K562 (cell line): ENCODE measurements at regions not wholly inside any gene's neighbourhood (a gene's known extent, or its start where the extent isn't known, plus 50 kb on each side); places are given as distances from the start of the nearest gene placed in this dataset.

Experiments used
- ATAC-seq: fragments of 200-7000 bp; cut with Tn5 transposase; 3 replicates; pipeline ENCODE4 v1.9.1; 2020; ENCODE audit warnings: moderate library complexity
- BruUV-seq: library from RNA; stranded (reverse); fragments of 400-500 nt; replicated peaks from 2 replicates; lab custom pipeline; 2021; lab: Mats Ljungman, UMichigan
- CTCF ChIA-PET: fragments of 300-600 bp; formaldehyde crosslinking; extraction: SDS; loops from one replicate; lab custom pipeline; 2021; ENCODE audit warnings: low intra/inter-chr PET ratio; lab: Yijun Ruan, JAX
- POLR2A ChIA-PET: fragments of 300-600, 350-650 bp; sonication (Branson Sonifier 250); formaldehyde crosslinking; extraction: SDS; loops from one replicate; lab custom pipeline; 2021; ENCODE audit warnings: antibody characterized with exemption, inconsistent platforms; lab: Yijun Ruan, JAX
- DNase-seq, 4 experiments: peaks; one replicate each; pipeline versions ENCODE4 v3.0.0 to v3.0.0-alpha.2; 2011 to 2018; ENCODE audit warnings: low spot score in 3 of 4, mixed read lengths in 3 of 4; ENCODE audit errors: extremely low read depth in 1 of 4
- FAIRE-seq: peaks from 2 replicates; lab custom pipeline; 2011; peaks lifted over from hg19 to GRCh38; lab: Jason Lieb, UNC
- H2AFZ ChIP-seq: 2 replicates; pipeline ENCODE4 v1.6.0; 2011; ENCODE audit warnings: low read depth, low read length, control low read depth, inconsistent platforms
- H3K27ac ChIP-seq: fragments of 200-600 bp; 3 replicates; pipeline ENCODE4 v1.8.0; 2011; ENCODE audit warnings: low read depth, mild to moderate bottlenecking, control low read depth, inconsistent platforms, low read length, moderate library complexity, mixed read lengths; ENCODE audit errors: extremely low read depth
- H3K27me3 ChIP-seq, 2 experiments: fragments of 300-600 bp in 1 of 2; 2 replicates in 1 of 2; 3 replicates in 1 of 2; pipeline versions ENCODE4 v1.6.0 to v1.8.0; 2011; ENCODE audit warnings: inconsistent platforms in 2 of 2, low read length in 2 of 2, mild to moderate bottlenecking in 1 of 2, mixed read lengths in 1 of 2, moderate library complexity in 1 of 2; ENCODE audit not compliant: control insufficient read depth in 2 of 2, insufficient read depth in 2 of 2
- H3K36me3 ChIP-seq: fragments of 300-600 bp; 3 replicates; pipeline ENCODE4 v1.8.0; 2011; ENCODE audit warnings: mild to moderate bottlenecking, low read length, inconsistent platforms; ENCODE audit not compliant: control insufficient read depth, insufficient read depth
- H3K4me1 ChIP-seq, 2 experiments: fragments of 200-600 bp in 1 of 2; replicated peaks in 1 of 2; 2 replicates in 1 of 2; 3 replicates in 1 of 2; pipeline versions ENCODE4 v1.5.1 to v1.8.0; 2011; ENCODE audit warnings: inconsistent platforms in 2 of 2, low read length in 2 of 2, mild to moderate bottlenecking in 1 of 2, mixed read lengths in 1 of 2, moderate library complexity in 1 of 2; ENCODE audit not compliant: control insufficient read depth in 2 of 2, insufficient read depth in 2 of 2
- H3K4me2 ChIP-seq: 2 replicates; pipeline ENCODE4 v1.6.1; 2011; ENCODE audit warnings: low read length, control low read depth, inconsistent platforms, mixed read lengths; ENCODE audit not compliant: insufficient read depth
- H3K4me3 ChIP-seq: fragments of 200-600 bp; sonication (generic), shearing (Covaris generic); 2 replicates; pipeline ENCODE4 v1.5.1; 2016; ENCODE audit warnings: control low read depth, inconsistent platforms
- H3K79me2 ChIP-seq: fragments of 200-600 bp; 3 replicates; pipeline ENCODE4 v1.8.0; 2011; ENCODE audit warnings: low read length, inconsistent platforms; ENCODE audit not compliant: control insufficient read depth, insufficient read depth
- H3K9ac ChIP-seq, 2 experiments: 2 replicates each; pipeline versions ENCODE4 v1.6.0 to v1.6.1; 2011; ENCODE audit warnings: low read depth in 2 of 2, low read length in 2 of 2, control low read depth in 1 of 2, inconsistent platforms in 1 of 2, mild to moderate bottlenecking in 1 of 2, mixed read lengths in 1 of 2; ENCODE audit not compliant: insufficient read depth in 1 of 2
- H3K9me1 ChIP-seq: one replicate; pipeline ENCODE4 v1.6.0; 2011; ENCODE audit warnings: inconsistent platforms, mild to moderate bottlenecking, low read length, moderate library complexity; ENCODE audit not compliant: control insufficient read depth, insufficient read depth
- H3K9me3 ChIP-seq: replicated peaks from 2 replicates; pipeline ENCODE4 v1.5.1; 2011; ENCODE audit warnings: low read depth, low read length, inconsistent platforms; ENCODE audit not compliant: control insufficient read depth, insufficient read depth
- H4K20me1 ChIP-seq: replicated peaks from 2 replicates; pipeline ENCODE4 v1.6.1; 2011; ENCODE audit warnings: low read length, inconsistent platforms, mixed read lengths; ENCODE audit not compliant: control insufficient read depth, insufficient read depth
- JUNB ChIP-seq: fragments of 450-650 bp; formaldehyde crosslinking; conservative IDR thresholded peaks from 2 replicates; pipeline ENCODE4 v1.4.0; 2020; ENCODE audit warnings: mild to moderate bottlenecking
- SMARCA5 ChIP-seq: fragments of 450-650 bp; IDR thresholded peaks from 2 replicates; pipeline ENCODE4 v1.6.1; 2016
- SP2 ChIP-seq: IDR thresholded peaks from 2 replicates; pipeline ENCODE4 v1.6.1; 2011; ENCODE audit warnings: mild to moderate bottlenecking, low read depth, low read length, moderate library complexity; ENCODE audit not compliant: poor library complexity, severe bottlenecking; ENCODE audit errors: extremely low read depth
- XRCC3 ChIP-seq: fragments of 450-650 bp; IDR thresholded peaks from 2 replicates; pipeline ENCODE4 v1.6.1; 2017; ENCODE audit warnings: mild to moderate bottlenecking, moderate library complexity
- ZBTB2 ChIP-seq: fragments of 450-650 bp; IDR thresholded peaks from 2 replicates; pipeline ENCODE4 v1.6.1; 2016; ENCODE audit warnings: antibody characterized with exemption
- ZNF232 ChIP-seq: sonication (generic); formaldehyde crosslinking; IDR thresholded peaks from 2 replicates; pipeline ENCODE4 v1.8.0; 2022; ENCODE audit warnings: mild to moderate bottlenecking, missing genetic modification reagents
- ZNF41 ChIP-seq: fragments of 250-450 bp; sonication (Bioruptor Pico); conservative IDR thresholded peaks from 2 replicates; pipeline ENCODE4 v1.4.0; 2020; ENCODE audit warnings: mild to moderate bottlenecking
- ZZZ3 ChIP-seq: fragments of 450-650 bp; IDR thresholded peaks from 2 replicates; pipeline ENCODE4 v1.6.1; 2016; ENCODE audit warnings: antibody characterized with exemption, mild to moderate bottlenecking, moderate library complexity
- WGBS: fragments of 100-300 bp; shearing (Covaris generic); methylation state at CpG from one replicate; pipeline ENCODE4 v1.1.6; 2016; ENCODE audit warnings: low coverage, mixed read lengths; ENCODE audit not compliant: insufficient coverage; ENCODE audit errors: missing lambda C conversion rate; 5-methylcytosine and 5-hydroxymethylcytosine counted together
- in situ Hi-C: fragments of 300-500 bp; cut with MboI; formaldehyde crosslinking; loops from 4 replicates; pipeline ENCODE4 v1.15.0; 2018; ENCODE audit warnings: inconsistent platforms, mixed read lengths
- intact Hi-C: fragments of 100-400 bp; cut with micrococcal nuclease; formaldehyde crosslinking; loops from 2 replicates; pipeline ENCODE4 v1.14.2; 2022

GRCh38 chr2:172241222-172241621 is 138.5 kb upstream of the DLX2 start:
- no peaks in the 10 kb centered on the region for H4K20me1 ChIP-seq
- no peaks in the 10 kb centered on the region for H3K9me3 ChIP-seq
- no peak overlapping the region for H2AFZ ChIP-seq
- BruUV-seq, result no TSS peak
- ChIA-PET POLR2A (no interaction called here), CTCF (no interaction called here)
- H3K79me2 ChIP-seq, result no peaks in the 10 kb centered on the region
- no peak overlapping the region for H3K9ac ChIP-seq
- H3K4me3 ChIP-seq, result no peak overlapping the region
- H3K36me3 ChIP-seq, result no peaks in the 10 kb centered on the region
- ATAC-seq (no peak), DNase-seq (no peak), FAIRE-seq (no peak)
- H3K27ac ChIP-seq, result no peak overlapping the region
- in situ Hi-C loops (no loop called here), intact Hi-C loops (no loop called here)
- H3K4me1 ChIP-seq, result no peaks in the 10 kb centered on the region
- 2% methylated on average over 3 of the region's 3 CpGs for WGBS
- H3K27me3 ChIP-seq, result peaks cover 0 to 7% of the 10 kb centered on the region in 2 experiments; a peak in 4 of 5 replicates
- H3K4me2 ChIP-seq, result no peak overlapping the region
- no peaks in the 10 kb centered on the region for H3K9me1 ChIP-seq
- TF ChIP-seq ZNF41 (CRISPR knock-in tag), result no peak
- no peak for TF ChIP-seq JUNB
- no peak for TF ChIP-seq SP2

DNA sequence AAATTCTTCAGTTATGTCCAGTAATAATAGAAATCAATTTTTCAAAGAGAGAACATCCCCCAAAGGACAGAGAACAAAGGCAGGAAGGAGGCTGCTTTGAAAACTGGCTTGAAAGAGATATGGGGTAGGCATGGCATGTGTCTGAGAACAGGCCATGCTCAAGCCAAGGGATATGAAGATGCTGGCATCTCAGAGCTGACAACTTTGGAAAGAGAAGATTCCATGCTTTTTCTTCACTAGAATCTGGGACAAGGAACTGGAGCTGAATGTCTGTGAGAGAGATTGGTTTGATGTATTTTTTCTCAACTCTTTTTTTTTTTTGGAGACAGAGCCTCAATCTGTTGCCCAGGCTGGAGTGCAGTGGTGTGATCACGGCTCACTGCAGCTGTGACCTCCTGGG is 139.8 kb upstream of the DLX2 start:
- ChIA-PET CTCF (no interaction called here), POLR2A (interaction anchor here (1.3 to 1.7 kb wide), 2 partner anchors 8 to 11 kb away, joined by 3 to 7 read pairs; no protein-coding TSS in a partner anchor)
- Histone ChIP-seq H3K4me2 (no peak overlapping the region), H3K27me3 (peaks cover 0 to 4% of the 10 kb centered on the region in 2 experiments; a peak in 2 of 5 replicates), H4K20me1 (no peaks in the 10 kb centered on the region), H3K9ac (no peak overlapping the region), H3K4me3 (no peak overlapping the region), H3K4me1 (no peaks in the 10 kb centered on the region; a peak in 1 of 5 replicates), H3K9me1 (no peaks in the 10 kb centered on the region), H3K27ac (no peak overlapping the region), H2AFZ (no peak overlapping the region)
- no TSS peak for BruUV-seq
- FAIRE-seq (no peak), ATAC-seq (no peak), DNase-seq (no peak)
- intact Hi-C loops, result no loop called here
- in situ Hi-C loops, result no loop called here
- TF ChIP-seq ZBTB2 (no peak), ZZZ3 (no peak), SMARCA5 (no peak), ZNF232 (CRISPR knock-in tag) (no peak), XRCC3 (no peak)
- TF ChIP-seq, all 486 proteins: peak for 0
- no peaks in the 10 kb centered on the region for H3K36me3 ChIP-seq
- H3K79me2 ChIP-seq, result no peaks in the 10 kb centered on the region
- H3K9me3 ChIP-seq, result no peaks in the 10 kb centered on the region
- WGBS, result 0% methylated on average over 1 of the region's 1 CpG
